Sigmoid colon (tissue), 4 donors: ENCODE measurements at regions not wholly inside any gene's neighbourhood (a gene's known extent, or its start where the extent isn't known, plus 50 kb on each side); places are given as distances from the start of the nearest gene placed in this dataset.

Source experiments
- EP300 ChIP-seq, 4 donors: sonication (generic); formaldehyde crosslinking; IDR thresholded peaks; one replicate each; pipeline ENCODE4 v1.6.1; 2017; ENCODE audit warnings: antibody characterized with exemption in 4 of 4
- POLR2A ChIP-seq, 2 donors: fragments of 450-650 bp; IDR thresholded peaks; one replicate each; pipeline ENCODE4 v1.6.1; 2016; ENCODE audit warnings: antibody characterized with exemption in 2 of 2, mild to moderate bottlenecking in 2 of 2, moderate library complexity in 2 of 2
- POLR2AphosphoS5 ChIP-seq, 4 donors: sonication (generic); formaldehyde crosslinking; IDR thresholded peaks; one replicate each; pipeline ENCODE4 v1.6.1; 2017; ENCODE audit warnings: antibody characterized with exemption in 4 of 4

DNA sequence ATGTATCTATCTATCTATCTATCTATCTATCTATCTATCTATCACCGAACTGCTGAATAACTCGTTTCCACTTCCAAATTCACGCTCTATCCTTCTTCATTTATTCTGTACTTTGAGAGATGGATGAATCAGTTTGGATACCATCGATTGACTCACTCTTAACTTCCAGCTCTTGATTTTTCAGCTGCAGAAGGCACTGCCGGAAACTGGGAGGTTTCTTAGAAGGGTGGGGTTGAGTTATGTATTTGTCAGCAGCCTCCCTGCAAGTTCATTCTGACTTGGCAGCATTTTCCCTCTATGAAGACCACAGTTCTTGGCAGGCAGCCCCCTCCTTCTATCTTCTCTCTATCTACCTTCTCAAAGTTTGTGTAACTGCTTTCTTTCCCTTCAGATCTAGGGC is 112.0 kb upstream of the MAGEB18 start:
- TF ChIP-seq POLR2A (IDR thresholded peaks at IDR 0.05) (no peak), POLR2AphosphoS5 (IDR thresholded peaks at IDR 0.05) (no peak), EP300 (IDR thresholded peaks at IDR 0.05) (no peak)
